B cell (primary cell): ENCODE measurements at regions not wholly inside any gene's neighbourhood (a gene's known extent, or its start where the extent isn't known, plus 50 kb on each side); places are given as distances from the start of the nearest gene placed in this dataset.

ENCODE experiments used
- ATAC-seq: fragments of 200-7000 bp; cut with Tn5 transposase; one replicate; pipeline ENCODE4 v1.10.0; 2021; ENCODE audit warnings: low read depth, mild to moderate bottlenecking, moderate number of reproducible peaks, moderate library complexity
- CTCF ChIA-PET: fragments of 350-600 bp; sonication (Branson Sonifier 250); formaldehyde crosslinking; loops from one replicate; lab custom pipeline; 2021; ENCODE audit warnings: antibody characterized with exemption, inconsistent platforms; lab: Charles Lee
- POLR2A ChIA-PET: fragments of 350-600 bp; sonication (Branson Sonifier 250); formaldehyde crosslinking; loops from one replicate; lab custom pipeline; 2021; ENCODE audit warnings: antibody characterized with exemption; lab: Charles Lee
- DNase-seq: peaks from one replicate; pipeline ENCODE4 v3.0.0; 2013
- H2AFZ ChIP-seq: 2 replicates; pipeline ENCODE4 v1.6.1; 2012; ENCODE audit warnings: mild to moderate bottlenecking, low read depth, low read length; ENCODE audit not compliant: insufficient read depth, poor library complexity, severe bottlenecking
- H3K27ac ChIP-seq, 2 donors: 1 replicate in 1 of 2; 2 replicates in 1 of 2; pipeline ENCODE4 v1.5.1; 2012 to 2013; ENCODE audit warnings: low read length in 2 of 2, mild to moderate bottlenecking in 2 of 2, moderate library complexity in 1 of 2
- H3K27me3 ChIP-seq, 4 experiments: fragments of 200-600 bp in 1 of 4; sonication (generic) in 1 of 4; replicated peaks in 1 of 4; 1 replicate in 2 of 4; 2 replicates in 2 of 4; pipeline versions ENCODE4 v1.6.1 to v1.7.0; 2013 to 2016; ENCODE audit warnings: low read length in 3 of 4, mild to moderate bottlenecking in 2 of 4, mixed read lengths in 1 of 4, moderate library complexity in 1 of 4; ENCODE audit not compliant: insufficient read depth in 4 of 4, control insufficient read depth in 3 of 4; ENCODE audit errors: control extremely low read depth in 1 of 4
- H3K36me3 ChIP-seq, 2 experiments: replicated peaks in 1 of 2; 1 replicate in 1 of 2; 2 replicates in 1 of 2; pipeline versions ENCODE4 v1.6.1 to v1.7.1; 2013; ENCODE audit warnings: low read length in 1 of 2; ENCODE audit not compliant: insufficient read depth in 2 of 2, control insufficient read depth in 1 of 2; ENCODE audit errors: control extremely low read depth in 1 of 2, extremely low read depth in 1 of 2
- H3K4me1 ChIP-seq, 2 donors: fragments of 200-600 bp in 1 of 2; sonication (generic) in 1 of 2; 1 replicate in 1 of 2; 2 replicates in 1 of 2; pipeline versions ENCODE4 v1.5.1 to v1.6.1; 2013 to 2017; ENCODE audit warnings: low read length in 2 of 2; ENCODE audit not compliant: control insufficient read depth in 2 of 2, insufficient read depth in 2 of 2
- H3K4me2 ChIP-seq: replicated peaks from 2 replicates; pipeline ENCODE3; 2012; ENCODE audit warnings: mild to moderate bottlenecking, low read depth, low read length; ENCODE audit not compliant: poor library complexity, severe bottlenecking
- H3K4me3 ChIP-seq, 5 experiments: fragments of 200-600 bp in 1 of 5; sonication (generic) in 1 of 5; 1 replicate in 3 of 5; 2 replicates in 2 of 5; pipeline versions ENCODE4 v1.5.1 to v1.7.0; 2011 to 2016; ENCODE audit warnings: low read length in 4 of 5, mild to moderate bottlenecking in 4 of 5, low read depth in 2 of 5, control low read depth in 1 of 5, moderate library complexity in 1 of 5; ENCODE audit not compliant: insufficient read depth in 1 of 5; ENCODE audit errors: control extremely low read depth in 1 of 5, extremely low read depth in 1 of 5
- H3K79me2 ChIP-seq: fragments of 200-600 bp; sonication (generic); one replicate; pipeline ENCODE4 v1.6.0; 2016; ENCODE audit warnings: low read length; ENCODE audit not compliant: control insufficient read depth, insufficient read depth
- H3K9ac ChIP-seq: fragments of 200-600 bp; sonication (generic); 2 replicates; pipeline ENCODE4 v1.6.1; 2017; ENCODE audit warnings: mild to moderate bottlenecking, low read length, moderate library complexity
- H3K9me3 ChIP-seq, 3 donors: one replicate each; pipeline versions ENCODE4 v1.6.1 to v1.7.1; 2013; ENCODE audit warnings: low read length in 2 of 3; ENCODE audit not compliant: control insufficient read depth in 2 of 3, insufficient read depth in 1 of 3; ENCODE audit errors: control extremely low read depth in 1 of 3
- H4K20me1 ChIP-seq: 2 replicates; pipeline ENCODE4 v1.6.0; 2012; ENCODE audit warnings: mild to moderate bottlenecking, low read length; ENCODE audit not compliant: insufficient read depth, control insufficient read depth, poor library complexity, severe bottlenecking
- H3K27ac Mint-ChIP-seq: one replicate; pipeline ENCODE4 v1.8.0; 2021; ENCODE audit warnings: mixed read lengths
- H3K27me3 Mint-ChIP-seq: one replicate; pipeline ENCODE4 v1.8.0; 2021; ENCODE audit warnings: mixed read lengths
- H3K4me1 Mint-ChIP-seq: one replicate; pipeline ENCODE4 v1.8.0; 2021; ENCODE audit warnings: mixed read lengths
- H3K4me3 Mint-ChIP-seq: one replicate; pipeline ENCODE4 v1.8.0; 2021; ENCODE audit warnings: mixed read lengths
- H3K9me3 Mint-ChIP-seq: one replicate; pipeline ENCODE4 v1.8.0; 2022; ENCODE audit warnings: mixed read lengths; ENCODE audit not compliant: insufficient read depth
- EZH2 ChIP-seq: IDR thresholded peaks from 2 replicates; pipeline ENCODE4 v1.6.1; 2012; ENCODE audit warnings: borderline replicate concordance, low read depth, mild to moderate bottlenecking, moderate library complexity, low read length; ENCODE audit not compliant: insufficient read depth, poor library complexity, severe bottlenecking
- WGBS: methylation state at CpG from one replicate; pipeline ENCODE4 v1.1.5; 2013; ENCODE audit warnings: missing lambda C conversion rate; ENCODE audit not compliant: insufficient coverage; 5-methylcytosine and 5-hydroxymethylcytosine counted together
- intact Hi-C: fragments of 100-400 bp; cut with micrococcal nuclease; formaldehyde crosslinking; loops from one replicate; pipeline ENCODE4 v1.10.0; 2022
- TF ChIP-seq, protein P1 (sequence below): fragments of 200-600 bp; IDR thresholded peaks from one replicate; pipeline ENCODE4 v1.8.0; 2022; ENCODE audit warnings: antibody characterized with exemption, mild to moderate bottlenecking

DNA sequence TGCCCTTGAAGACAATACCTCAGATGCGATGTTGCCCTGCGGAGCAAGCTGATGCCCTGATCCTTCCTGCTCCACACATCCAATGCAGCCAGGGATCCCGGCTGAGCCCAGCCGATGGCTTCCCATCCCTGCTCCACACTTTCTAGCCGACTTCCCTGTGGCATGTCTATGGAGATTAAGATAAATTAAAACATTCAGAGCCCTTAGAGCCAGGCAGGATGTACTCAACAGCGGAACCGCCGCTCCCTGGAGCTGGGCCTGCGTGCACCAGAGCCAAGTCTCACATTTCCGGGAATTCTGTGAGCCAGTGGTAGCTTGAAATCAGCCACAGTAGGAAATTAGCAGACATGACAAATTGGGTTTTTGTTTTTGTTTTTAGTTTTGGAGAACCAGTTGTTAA lies 620.6 kb downstream of the GALR1 start:
- POLR2A ChIA-PET = no interaction called here
- Histone ChIP-seq H3K27ac (no peak overlapping the region), H3K36me3 (no peaks in the 10 kb centered on the region), H3K9ac (no peak overlapping the region), H3K27me3 (no peaks in the 10 kb centered on the region), H3K4me2 (no peak overlapping the region), H4K20me1 (no peaks in the 10 kb centered on the region), H3K4me1 (no peaks in the 10 kb centered on the region), H3K4me3 (no peak overlapping the region), H2AFZ (no peak overlapping the region), H3K79me2 (no peaks in the 10 kb centered on the region), H3K9me3 (peaks cover 0 to 28% (median 0%) of the 10 kb centered on the region in 3 donors)
- no peak for ATAC-seq
- no peaks in the 10 kb centered on the region for H3K27me3 Mint-ChIP-seq
- CTCF ChIA-PET = no interaction called here
- DNase-seq = no peak
- intact Hi-C loops = no loop called here
- TF ChIP-seq, protein P1, sequence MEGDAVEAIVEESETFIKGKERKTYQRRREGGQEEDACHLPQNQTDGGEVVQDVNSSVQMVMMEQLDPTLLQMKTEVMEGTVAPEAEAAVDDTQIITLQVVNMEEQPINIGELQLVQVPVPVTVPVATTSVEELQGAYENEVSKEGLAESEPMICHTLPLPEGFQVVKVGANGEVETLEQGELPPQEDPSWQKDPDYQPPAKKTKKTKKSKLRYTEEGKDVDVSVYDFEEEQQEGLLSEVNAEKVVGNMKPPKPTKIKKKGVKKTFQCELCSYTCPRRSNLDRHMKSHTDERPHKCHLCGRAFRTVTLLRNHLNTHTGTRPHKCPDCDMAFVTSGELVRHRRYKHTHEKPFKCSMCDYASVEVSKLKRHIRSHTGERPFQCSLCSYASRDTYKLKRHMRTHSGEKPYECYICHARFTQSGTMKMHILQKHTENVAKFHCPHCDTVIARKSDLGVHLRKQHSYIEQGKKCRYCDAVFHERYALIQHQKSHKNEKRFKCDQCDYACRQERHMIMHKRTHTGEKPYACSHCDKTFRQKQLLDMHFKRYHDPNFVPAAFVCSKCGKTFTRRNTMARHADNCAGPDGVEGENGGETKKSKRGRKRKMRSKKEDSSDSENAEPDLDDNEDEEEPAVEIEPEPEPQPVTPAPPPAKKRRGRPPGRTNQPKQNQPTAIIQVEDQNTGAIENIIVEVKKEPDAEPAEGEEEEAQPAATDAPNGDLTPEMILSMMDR = no peak
- no peak for TF ChIP-seq EZH2
- no peak overlapping the region for H3K27ac Mint-ChIP-seq
- H3K9me3 Mint-ChIP-seq = no peaks in the 10 kb centered on the region
- no peaks in the 10 kb centered on the region for H3K4me1 Mint-ChIP-seq
- WGBS = 99% methylated on average over 6 of the region's 10 CpGs
- H3K4me3 Mint-ChIP-seq = no peak overlapping the region

DNA sequence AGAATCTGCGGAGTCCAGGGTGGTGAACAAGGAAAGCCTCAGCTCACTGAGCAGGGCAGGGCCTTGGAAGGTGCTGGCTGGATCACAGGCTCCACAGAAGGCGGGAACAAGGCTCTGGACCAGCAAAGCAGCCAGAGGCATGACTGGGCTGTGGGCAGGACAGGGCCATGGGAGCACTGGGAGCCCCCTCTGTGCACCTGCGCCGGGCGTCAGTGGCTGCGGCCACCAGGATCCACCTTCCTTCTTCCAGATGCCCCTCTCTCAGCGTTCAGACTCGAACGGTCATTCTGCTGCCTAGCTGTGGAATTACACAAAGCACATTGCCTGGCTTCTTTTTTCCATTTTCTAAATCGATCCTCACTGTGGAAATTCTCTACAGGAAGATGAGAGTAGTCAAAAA lies 621.2 kb downstream of the GALR1 start:
- H3K4me2 ChIP-seq = no peak overlapping the region
- no peaks in the 10 kb centered on the region for H3K79me2 ChIP-seq
- H3K36me3 ChIP-seq = no peaks in the 10 kb centered on the region
- TF ChIP-seq, protein P1 = no peak
- TF ChIP-seq EZH2 = no peak
- DNase-seq (no peak), ATAC-seq (no peak)
- intact Hi-C loops = no loop called here
- no peaks in the 10 kb centered on the region for H3K27me3 Mint-ChIP-seq
- no peaks in the 10 kb centered on the region for H3K27me3 ChIP-seq
- H3K9me3 Mint-ChIP-seq = no peaks in the 10 kb centered on the region
- peaks cover 0 to 22% (median 0%) of the 10 kb centered on the region in 3 donors for H3K9me3 ChIP-seq
- H3K4me3 Mint-ChIP-seq = no peak overlapping the region
- H3K4me1 Mint-ChIP-seq = no peaks in the 10 kb centered on the region
- H4K20me1 ChIP-seq = no peaks in the 10 kb centered on the region
- H2AFZ ChIP-seq = no peak overlapping the region
- no peak overlapping the region for H3K27ac ChIP-seq
- H3K9ac ChIP-seq = no peak overlapping the region
- no peak overlapping the region for H3K4me3 ChIP-seq
- H3K4me1 ChIP-seq = no peaks in the 10 kb centered on the region
- ChIA-PET CTCF (interaction anchor here (1.0 kb wide), 1 partner anchor 29 kb away, joined by 3 read pairs; no protein-coding TSS in a partner anchor), POLR2A (no interaction called here)
- H3K27ac Mint-ChIP-seq = no peak overlapping the region
- 89% methylated on average over 9 of the region's 10 CpGs for WGBS
